ENCODE measurements at regions not wholly inside any gene's neighbourhood (a gene's known extent, or its start where the extent isn't known, plus 50 kb on each side); places are given as distances from the start of the nearest gene placed in this dataset.

GRCh38 chr1:218728898-218729565, 383.9 kb downstream of the TGFB2 start:
- FAIRE-seq: no peak

DNA sequence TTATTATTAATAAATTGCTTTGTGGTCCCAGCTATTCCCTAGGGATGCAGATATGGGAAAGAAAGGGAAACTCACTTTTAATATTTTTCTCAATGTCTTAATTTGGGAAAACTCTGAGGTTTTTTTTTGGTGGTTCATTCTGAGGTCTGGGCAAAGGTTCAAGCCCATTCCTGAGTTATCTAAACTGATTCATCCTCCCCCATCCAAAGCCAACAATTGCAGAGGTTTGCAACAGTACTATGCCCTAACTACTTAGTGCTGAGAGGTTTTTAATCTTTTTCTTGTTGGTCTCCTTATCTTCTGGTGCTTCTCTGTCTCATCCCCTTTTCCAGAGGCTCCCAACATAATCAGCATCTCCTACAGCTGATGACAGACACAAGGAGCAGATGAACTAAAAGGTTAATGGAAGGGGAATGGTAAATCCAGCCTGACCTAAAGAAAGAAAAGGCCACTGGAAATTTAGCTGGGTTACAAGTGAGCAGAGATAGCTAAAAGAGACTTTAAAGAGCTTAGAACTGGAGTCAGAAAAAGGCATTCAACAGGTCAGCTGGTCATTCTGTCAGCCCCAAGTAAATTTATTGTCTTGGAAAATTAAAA, 390.4 kb downstream of the TGFB2 start:
- no peak for FAIRE-seq

GRCh38 chr1:218739426-218739825, 394.3 kb downstream of the TGFB2 start:
- FAIRE-seq: no peak

- no peak for FAIRE-seq
Measured at GRCh38 chr1:218741852-218742251, 396.7 kb downstream of the TGFB2 start.

- FAIRE-seq: no peak
Measured at GRCh38 chr1:218742467-218743262, 397.5 kb downstream of the TGFB2 start.

GRCh38 chr1:218743861-218744505, 398.8 kb downstream of the TGFB2 start:
- FAIRE-seq: no peak

DNA sequence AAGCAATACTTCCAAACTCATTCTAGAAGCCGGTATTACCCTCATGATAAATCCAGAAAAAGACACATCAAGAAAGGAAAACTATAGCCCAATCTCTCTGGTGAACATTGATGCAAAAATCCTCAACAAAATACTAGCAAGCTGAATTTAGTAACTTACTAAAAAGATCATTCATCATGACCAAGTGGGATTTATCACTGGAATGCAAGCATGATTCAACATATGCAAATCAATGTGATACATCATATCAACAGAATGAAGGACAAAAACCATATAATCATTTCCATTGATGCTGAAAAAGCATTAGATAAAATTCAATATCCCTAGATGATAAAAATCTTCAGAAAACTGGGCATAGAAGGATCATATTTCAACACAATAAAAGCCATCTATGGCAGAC, 402.9 kb downstream of the TGFB2 start:
- no peak for FAIRE-seq

DNA sequence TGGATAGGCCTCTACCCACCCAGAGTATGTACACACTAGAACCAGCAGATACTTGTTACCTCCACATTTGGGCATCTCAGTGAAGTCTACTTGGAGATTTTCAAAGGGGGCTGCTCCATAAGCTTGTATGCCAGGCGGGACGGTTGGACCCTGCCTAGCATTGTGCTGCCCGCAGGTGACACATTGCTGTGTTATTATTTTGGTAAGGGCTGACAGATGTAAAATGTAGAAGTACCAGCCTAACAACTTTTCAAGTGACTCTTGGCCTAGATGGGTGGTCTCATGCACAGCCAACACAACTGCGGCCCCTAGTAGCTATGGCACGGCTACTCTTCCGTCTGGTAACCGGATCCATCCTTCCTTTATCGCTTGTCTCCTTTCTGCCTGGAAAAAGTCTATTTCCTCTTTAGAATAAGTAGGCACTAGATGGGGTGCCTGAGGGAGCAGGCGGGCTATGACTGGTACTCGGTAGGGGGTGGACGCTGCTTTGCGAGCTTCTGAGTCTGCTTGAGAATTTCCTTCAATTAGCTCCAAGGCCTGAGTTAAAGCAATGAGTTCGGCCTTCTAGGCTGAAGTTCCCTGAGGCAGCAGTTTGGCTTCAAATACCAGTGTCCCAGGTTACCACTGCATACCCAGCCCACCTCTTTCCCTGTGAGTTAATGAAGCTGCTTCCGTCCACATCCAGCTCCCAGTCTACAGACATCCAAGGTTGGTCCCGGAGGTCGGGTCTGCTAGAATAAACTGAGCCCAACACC, 405.3 kb downstream of the TGFB2 start:
- no peak for FAIRE-seq

DNA sequence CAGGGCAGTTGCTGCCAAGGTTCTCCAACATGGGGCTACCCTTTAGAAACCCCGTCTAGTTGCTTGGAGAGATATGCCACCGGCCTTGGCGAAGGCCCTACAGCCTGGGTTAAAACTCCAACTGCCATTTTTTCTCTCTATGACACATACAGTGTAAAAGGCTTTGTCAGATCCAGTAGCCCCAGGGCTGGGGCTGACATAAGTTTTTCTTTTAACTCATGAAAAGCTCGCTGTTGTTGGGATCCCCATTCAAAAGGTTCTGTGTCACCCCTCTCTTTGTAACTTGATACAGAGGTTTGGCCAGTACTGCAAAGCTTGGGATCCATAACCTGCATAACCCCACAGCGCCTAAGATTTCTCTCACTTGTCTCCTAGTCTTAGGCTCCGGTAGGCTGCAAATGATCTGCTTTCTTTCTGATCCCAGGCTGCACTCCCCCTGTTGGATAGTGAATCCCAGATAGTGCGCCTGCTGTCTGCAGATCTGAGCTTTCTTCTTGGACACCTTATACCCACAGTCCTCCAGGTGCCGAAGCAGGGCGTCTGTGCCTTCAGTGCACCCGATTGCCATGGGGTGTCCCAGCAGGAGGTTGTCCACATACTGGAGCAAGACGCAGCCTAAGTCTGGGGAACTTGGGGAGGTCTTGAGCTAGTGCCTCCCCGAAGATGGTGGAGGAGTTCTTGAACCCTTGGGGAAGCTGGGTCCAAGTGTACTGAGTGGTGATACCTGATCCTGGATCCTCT, 406.2 kb downstream of the TGFB2 start:
- FAIRE-seq: no peak

- FAIRE-seq: no peak
Measured at GRCh38 chr1:218752126-218752525, 407.0 kb downstream of the TGFB2 start.

DNA sequence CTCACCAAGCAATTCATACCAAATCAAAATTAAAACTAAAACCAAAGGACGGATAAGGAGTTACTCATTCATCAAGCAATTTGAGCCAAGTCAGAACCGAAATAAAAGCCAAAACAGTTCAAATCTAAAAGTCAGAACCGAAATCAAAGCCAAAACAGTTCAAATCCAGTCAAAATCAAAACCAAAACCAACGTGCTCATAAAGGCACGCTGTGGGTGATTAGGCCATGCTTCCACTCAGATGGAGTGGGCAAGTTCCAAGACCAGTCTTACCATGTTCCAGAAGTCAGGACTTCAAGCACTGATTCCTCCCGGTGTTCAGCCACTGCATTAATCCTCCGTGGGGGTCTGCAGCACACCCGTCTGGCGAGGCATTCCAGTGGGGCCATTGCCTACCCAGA, 409.3 kb downstream of the TGFB2 start:
- FAIRE-seq: no peak

DNA sequence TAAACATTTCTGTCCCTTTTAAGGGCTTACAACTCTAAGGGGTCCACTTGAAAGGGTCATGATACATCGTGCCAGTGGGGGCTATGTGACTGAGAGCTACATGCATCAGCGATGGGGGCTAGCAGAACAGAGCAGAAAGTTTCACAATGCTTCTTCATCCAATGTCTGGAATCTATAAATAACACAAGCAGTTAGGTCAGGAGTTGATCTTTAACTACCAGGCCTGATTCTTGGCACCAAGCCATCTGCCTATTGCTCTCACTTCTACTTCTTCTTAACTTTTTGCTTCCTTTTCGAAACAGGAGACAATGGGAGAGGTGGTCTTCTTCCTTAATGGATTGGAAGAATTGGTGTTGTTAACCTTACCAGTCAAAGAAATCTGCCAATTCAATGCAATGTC, 410.0 kb downstream of the TGFB2 start:
- no peak for FAIRE-seq

GRCh38 chr1:218759795-218760194, 413.9 kb upstream of the LYPLAL1 start:
- no peak for FAIRE-seq

DNA sequence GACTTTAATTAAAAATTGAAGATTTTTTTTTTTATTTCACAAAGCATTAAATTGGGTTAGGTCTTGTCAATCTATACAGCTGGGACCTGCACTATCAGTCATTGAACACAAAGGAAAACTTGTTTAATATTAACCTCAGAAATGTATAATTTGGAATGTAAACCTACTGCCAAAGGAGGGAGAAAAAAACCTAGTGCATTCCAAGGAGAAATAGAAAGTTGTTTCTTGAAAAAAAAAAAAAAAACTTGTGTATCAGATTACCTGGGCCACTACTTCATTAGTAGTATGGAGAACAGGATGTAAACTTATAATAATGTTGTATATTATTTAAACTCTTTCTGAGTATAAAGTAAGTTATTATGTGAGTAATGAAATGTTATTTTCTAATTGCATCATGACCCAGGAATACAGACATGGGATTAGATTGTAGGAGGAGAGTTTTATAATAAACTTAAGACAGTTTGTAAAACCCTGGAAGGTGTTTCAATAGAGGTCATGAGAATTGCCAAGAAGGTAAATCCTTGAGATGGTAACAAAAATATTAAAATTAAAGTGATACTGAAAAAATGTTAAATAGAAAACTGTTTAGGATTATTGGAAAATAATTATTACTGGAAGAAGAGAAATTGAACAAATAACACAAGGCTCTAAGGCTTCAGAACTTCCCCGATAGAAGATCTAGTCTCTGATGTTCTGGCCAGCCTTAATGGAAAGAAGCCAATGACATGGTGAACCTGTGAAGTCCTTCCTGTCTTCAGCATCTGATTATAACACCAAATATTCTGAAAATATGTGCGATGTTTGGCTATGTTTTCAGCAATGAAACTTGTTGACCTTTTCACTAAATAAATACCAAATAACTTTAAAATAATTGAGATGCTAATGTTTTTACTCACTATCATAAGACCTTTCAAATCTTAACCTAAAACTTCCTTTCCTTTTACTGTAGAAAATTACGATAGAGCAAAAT, 412.8 kb upstream of the LYPLAL1 start:
- FAIRE-seq: no peak

DNA sequence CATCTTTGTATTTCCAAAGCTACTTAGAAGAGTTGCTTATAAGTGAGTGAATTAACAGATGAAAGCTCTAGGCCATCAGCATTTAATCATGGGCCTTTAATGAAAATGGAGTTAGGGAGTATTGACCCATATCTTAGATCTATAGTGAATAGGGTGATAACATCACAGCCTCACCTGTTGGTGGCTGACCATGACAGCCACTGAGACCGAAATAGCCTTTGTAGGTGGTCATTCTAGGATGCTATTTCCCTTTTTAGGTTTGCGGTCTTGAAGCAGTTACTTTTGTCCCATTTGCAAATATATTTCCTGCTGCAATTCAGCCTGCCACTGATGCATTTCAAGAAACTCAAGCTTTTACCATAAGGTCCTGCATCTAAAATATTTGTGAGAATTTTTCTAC, 410.1 kb upstream of the LYPLAL1 start:
- FAIRE-seq: no peak

GRCh38 chr1:218765753-218766152, 407.9 kb upstream of the LYPLAL1 start:
- FAIRE-seq: no peak

- FAIRE-seq: no peak
Measured at GRCh38 chr1:218771931-218772330, 401.7 kb upstream of the LYPLAL1 start.

GRCh38 chr1:218772575-218772974, 401.1 kb upstream of the LYPLAL1 start:
- no peak for FAIRE-seq

- FAIRE-seq: no peak
Measured at GRCh38 chr1:218775501-218776021, 398.1 kb upstream of the LYPLAL1 start.

DNA sequence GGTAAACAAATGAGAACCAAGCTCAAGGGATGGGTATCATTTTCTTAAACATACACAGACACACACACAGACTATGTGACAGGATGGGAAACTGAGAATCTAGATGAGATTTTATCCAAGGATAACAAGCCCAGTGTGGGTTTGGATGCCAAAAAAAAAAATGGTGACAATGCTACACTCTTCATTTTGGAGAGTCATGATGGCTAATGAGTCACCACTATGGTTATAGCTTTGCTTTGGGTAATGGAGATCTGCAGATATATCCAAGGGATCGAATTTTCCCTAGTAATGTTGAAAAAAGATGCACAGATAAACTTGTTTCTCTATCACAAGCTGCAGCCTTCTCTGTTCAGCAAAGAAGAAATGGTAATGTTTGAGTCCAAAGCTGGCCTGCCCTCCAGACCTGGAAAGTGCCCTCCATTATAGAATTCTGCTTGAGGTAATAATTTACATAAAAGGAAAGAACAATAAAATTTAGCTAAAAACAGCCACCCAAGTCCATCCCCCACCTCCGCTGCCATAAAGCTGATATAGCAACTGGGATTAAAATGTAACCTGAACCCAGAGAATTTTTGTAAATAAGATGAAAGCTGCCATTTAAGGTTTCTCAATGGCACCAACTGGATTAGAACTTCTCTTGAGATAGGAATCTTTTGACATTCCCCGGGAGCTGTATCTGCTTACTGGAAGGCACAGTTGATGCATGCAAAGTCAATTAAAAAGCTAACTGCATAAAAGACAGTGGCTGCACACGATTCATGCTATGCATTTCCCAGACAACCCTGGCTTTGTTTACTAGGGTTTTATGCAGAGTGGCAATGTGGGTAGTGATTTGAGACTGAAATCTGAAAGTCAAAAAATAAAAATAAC, 395.2 kb upstream of the LYPLAL1 start:
- no peak for FAIRE-seq
